H1 (cell line): ENCODE measurements at regions not wholly inside any gene's neighbourhood (a gene's known extent, or its start where the extent isn't known, plus 50 kb on each side); places are given as distances from the start of the nearest gene placed in this dataset.

Experiments
- CBX8 ChIP-seq: fragments of 300-800, 300-1000 bp; sonication (generic); IDR thresholded peaks from 2 replicates; pipeline ENCODE4 v1.7.1; 2016; ENCODE audit warnings: low read depth, low read length, borderline replicate concordance
- CHD1 ChIP-seq: IDR thresholded peaks from 2 replicates; pipeline ENCODE4 v1.6.1; 2012; ENCODE audit warnings: low read depth, low read length, improper control_type of control experiment

DNA sequence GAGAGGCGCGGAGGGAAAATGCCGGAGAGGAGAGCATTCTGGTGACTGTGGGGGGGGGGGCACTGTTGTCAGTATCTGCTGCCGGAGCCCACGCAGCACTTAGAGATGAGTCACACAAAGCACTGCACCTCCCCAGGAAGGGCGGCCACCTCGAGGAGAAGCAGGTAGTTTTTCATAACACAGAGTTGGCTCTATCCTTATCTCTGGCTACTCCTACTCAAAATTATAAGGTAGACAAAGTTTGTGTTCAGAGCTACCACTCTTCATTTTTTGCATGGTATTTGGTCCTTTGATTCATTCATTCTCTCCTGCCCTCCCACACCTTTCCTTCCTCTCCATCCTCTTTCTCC lies 76.2 kb upstream of the SCOC start (continued):
- no peak for TF ChIP-seq CBX8
- TF ChIP-seq CHD1, result no peak
- TF ChIP-seq, all 59 proteins: peak for 0
